MV-4-11 (cell line): ENCODE measurements at regions not wholly inside any gene's neighbourhood (a gene's known extent, or its start where the extent isn't known, plus 50 kb on each side); places are given as distances from the start of the nearest gene placed in this dataset.

Experiments
- DNase-seq: peaks from one replicate; lab custom pipeline; 2025; lab: John Stamatoyannopoulos, UW

DNA sequence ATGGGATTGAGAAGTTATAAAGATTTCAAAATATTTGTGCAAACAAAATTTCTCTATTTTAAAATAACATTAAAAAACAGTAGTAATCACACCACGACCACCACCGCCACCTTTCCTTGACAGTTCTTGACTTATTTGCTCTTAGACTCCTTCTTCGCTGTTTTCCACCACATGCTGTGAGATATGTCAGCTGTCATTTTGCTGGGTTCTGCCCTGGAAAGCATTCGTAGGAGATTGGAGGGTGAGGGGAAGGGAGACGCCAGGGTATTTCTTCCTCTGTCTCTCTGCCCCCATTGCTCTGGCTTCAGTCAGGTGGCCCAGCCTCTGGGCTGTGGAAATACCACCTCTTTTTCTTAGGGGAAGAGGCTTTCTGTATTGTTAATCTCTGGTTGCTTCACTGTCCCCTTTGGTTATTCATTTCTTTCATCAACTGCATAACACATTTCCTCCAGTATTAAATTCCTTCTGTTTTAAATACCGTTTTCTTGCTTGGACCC lies 186.2 kb downstream of the NEDD1 start:
- no peak for DNase-seq

DNA sequence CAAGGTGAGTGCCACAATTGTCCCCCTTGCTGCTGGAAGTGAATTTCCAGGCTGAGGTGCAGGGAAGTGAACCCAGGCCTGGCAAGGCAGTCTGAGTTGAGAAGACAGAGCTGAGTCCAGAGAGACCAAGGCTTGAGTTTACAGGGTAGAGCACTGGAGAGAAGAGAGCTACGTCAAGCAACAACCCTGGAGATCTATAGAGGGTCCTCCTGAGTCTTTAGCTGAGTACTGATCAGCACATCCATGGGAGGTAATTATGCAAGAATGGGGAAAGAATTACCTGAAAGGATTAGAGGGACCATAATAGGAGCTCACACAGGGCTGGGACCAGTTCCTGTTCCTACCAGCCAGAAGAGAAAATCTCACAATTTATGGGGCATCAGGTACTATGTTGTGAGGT lies 190.7 kb downstream of the NEDD1 start:
- DNase-seq, result no peak

DNA sequence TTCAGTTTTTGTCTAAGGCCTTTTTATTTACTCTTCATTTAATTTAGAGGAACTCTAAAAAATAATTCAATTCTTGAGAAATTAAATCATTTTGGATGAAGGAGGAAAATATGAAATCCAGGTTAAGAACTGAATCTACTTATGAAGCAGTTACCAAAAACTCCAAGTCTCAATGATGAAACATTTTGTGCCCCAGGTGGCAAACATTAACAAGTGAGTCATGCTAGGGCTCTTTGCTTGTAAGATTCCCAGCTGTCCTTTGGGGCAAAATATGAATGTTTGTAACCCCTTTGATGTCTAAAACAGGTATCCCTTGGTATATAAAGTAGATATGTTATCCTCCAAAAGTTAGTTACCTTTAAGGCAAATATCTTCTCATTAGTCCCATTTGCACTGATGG lies 202.4 kb downstream of the NEDD1 start:
- no peak for DNase-seq

DNA sequence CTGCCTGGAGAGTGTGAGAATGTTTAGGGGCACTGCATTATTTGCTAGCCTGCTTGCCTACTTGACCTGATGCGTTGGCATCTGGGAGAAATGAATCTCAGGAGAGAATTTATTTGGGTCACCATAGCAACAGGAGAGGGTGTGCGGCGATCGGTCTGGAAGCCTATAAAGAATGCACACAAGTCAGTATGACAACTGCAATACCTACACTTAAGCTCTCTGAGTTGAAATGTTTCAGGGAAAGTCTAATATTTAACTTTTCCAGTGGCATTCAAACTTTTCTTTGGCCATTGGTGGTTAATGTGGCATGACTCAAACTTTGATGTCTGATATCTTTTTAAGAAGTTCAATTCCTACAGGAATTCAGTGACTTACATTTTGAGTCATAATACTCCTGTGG lies 205.1 kb downstream of the NEDD1 start:
- DNase-seq, result no peak

DNA sequence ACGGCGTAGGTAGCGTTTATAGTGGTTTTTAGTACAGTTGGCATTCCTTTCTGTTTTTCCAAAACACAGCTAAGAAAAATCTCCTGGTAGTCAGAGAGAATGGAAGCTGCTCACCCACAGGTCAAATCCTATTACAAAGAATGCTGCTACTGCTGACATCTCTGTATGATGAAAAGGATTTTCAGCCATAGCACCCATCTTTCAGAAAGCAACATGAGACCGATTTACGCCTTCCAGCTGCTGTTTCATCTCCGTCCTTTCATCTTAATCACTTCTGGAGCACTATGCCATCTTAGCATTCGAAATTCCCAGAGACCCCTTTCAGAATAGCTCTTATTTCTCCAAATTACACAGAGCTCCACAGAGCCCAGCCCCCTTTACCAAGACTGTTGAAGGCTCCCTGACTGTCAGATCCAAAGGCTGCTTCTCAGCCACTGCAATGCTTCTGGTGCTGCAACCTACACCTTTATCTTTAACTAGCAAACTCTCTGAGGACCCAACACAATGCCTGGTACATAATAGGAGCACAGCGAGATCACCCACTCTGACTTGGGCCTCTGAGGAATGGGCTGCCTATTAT lies 211.8 kb downstream of the NEDD1 start:
- DNase-seq, result no peak

DNA sequence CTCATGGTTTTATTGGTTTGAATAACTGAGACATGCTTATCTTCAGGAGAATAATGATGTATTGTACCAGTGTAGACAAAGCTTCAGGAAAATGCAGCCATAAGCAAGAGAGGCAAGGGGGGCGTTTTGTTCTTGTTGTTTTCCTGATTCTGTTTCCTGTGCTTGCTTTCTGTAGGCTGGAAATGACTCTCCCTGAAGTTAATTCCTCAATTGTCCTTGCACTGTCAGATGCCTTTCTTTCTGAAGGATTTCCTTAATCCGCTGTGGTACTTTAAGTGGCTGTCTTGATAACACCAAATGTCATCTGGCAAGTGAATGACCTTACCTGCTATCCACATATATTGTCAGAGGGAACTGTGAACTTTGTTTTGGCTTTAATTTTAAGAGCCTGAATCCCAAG lies 220.0 kb downstream of the NEDD1 start:
- DNase-seq, result no peak

DNA sequence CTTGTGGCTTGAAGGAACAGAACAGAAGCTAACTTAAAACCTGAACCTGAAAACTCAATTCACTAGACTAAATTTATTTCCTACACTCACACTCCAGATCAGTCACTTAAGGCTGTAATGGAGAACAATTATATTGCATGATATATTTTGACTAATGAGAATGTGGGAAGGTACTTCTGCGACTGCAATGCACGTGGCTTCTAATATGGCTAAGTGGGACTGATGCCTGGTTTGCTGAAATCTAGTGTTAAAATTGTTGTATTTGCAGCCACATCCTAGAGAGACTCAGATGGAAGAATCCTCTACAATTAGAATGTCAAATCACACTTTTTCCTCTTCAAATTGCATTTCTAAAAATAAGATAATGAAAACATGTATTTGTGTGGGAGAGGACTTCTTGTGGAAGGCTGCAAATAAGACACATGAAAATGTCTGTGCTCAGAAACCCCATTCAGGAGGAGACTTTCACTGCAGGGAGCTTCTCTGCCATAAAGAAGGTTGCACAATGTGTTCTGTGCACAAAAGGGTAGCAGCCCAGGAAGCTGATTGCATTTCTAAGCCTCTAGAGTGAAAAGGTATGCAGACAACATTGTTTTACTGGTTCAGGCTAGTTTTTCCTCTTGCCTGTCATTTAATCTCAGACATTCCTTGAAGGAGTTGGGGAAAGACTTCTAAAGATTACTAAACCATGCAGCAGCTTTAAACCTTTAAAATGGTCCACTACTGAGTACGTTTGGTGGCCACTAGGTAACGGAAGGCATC lies 224.3 kb downstream of the NEDD1 start:
- DNase-seq, result no peak

DNA sequence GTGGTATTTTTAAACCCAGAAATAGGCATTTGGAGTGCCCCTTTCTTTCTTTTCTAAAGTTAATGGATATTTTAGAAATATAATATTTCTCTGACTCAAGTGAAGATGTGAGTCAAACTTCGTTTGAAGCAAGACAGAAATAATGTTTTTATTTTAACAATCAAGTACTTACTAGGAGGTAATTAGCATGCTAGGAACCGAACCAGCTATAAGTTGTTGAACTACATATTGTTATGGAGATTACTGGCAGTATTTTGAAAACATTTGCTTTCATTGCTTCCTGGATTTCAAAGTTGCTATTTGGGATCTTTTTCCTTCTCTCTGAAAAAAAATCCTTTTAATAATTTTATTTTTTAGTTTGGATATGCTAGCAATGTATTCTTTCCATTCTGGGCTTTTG lies 225.2 kb downstream of the NEDD1 start:
- DNase-seq, result no peak

DNA sequence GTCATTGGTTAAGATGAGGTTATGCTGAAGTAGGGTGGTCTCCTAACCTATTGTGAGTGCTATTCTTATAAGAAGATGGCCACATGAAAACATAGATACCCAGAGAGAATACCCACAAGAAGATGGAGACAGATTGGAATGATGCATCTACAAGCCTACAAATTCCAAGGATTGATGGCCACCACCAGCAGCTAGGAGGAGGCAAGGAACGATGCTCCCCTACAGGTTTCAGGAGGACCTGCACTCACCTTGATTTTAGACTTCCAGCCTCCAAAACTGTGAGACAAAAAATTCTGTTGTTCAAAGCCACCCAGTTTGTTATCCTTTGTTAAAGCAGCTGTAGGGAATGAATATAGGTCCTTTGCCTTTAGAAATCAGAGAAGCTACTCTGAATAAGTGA lies 227.4 kb downstream of the NEDD1 start:
- DNase-seq, result no peak

DNA sequence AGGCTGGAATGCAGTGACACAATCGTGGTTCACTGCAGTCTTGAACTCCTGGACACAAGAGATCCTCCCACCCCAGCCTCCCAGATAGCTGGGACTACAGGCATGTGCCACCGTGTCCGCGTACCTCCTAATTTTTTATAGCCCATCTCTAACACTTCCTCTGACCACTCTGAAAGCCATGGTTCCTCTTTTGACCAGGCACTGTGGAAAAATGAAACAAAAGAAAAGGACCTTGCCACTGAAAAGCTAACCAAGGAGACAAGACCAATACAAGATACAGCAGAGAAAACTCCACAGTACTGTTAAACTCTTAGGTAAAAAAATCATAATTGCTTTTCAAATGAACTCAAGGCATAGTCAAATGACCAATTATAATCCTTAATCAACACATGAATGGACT lies 233.3 kb downstream of the NEDD1 start:
- DNase-seq, result peak; percentile 47

DNA sequence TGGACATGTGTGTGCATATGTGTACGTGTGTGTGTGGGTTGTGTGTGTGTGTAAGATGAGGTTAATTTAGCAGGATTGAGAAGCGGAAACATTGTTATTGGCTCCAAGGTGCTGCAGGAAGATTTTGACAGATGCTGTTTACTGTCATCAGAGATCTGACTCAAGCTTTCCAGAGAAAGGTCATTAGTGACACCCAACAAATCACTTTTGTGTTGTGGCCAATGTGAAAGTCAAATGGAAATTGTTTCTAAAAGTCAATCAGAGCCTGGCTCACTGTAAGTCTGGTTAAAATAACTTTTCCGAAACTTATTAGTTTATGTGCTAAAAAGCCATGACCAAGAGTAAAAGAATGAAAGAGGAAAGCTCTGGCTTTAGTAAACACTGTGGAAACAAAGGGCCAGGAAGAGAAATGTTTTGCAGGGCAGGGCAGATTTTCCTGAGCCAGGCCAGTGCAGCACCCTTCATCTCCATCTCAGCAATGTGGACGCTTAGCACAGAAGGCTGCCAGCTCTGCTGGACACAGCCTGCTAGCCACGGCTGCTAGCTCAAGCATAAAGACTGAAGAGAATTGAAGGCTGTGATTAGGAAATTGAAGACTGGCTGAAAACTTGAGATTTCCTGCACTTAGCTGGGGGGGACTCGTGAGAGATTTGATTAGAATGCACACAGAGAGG lies 235.8 kb downstream of the NEDD1 start:
- no peak for DNase-seq

DNA sequence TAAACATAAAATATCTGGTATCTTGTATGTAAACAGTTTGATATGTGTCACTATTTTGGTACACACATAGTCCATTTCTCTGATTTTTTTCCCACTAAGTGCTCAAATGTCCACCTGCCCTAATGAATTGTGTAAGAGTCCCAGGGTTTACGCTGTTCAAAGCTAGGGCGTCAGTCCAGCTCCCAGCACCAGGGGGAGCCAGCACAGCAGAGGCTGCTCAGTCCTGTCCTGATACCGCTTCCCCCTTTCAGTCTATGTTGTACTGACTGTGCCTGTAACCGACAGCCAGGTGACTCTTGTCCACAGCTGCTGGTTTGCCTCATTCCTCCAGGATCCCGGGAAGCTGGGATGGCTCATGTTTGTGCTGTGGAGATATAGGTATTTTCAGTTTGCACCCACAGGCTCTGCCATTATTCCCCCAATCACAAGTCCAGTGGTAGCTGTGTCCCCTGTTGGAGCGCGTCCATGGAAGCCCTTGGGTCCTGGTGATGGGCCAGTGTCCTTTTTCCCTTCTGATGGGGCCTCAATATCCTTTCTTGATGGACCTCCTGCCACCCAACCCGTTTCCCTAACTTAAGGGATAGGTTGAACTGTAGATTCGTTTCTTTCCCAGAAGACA lies 242.0 kb downstream of the NEDD1 start:
- peak; percentile 56 for DNase-seq

DNA sequence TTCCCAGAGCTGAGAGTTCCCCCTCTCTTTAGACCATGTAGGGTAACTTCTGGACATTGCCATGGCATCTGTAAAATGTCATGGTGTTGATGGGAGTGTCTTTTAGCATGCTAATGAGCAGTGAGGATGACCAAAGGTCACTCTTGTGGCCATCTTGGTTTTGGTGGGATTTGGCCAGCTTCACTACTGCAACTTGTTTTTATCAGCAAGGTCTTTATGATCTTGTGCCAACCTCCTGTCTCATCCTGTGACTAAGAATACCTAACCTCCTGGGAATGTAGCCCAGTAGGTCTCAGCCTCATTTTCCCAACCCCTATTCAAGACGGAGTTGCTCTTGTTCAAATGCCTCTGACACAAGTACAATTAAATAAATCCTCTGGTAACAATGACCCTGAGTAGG lies 244.4 kb downstream of the NEDD1 start:
- no peak for DNase-seq

DNA sequence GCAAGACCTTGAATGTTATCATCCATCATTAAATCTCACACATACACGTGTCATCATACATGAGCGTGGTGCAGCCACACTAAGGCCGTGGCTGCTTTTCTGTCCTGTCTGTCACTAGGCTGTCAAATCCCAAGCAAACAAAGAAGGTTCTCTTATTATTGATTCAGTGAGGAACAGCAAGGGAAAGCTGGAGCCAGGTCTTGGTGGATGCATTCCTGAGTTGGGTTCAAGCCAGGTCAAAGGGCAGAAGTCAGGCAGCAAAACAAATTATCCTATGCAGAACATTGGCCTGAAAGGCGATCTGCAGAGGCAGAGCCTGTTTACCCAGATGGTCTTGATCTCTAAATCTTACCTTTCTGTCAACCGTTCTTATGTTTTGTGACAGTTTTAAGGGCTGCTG lies 252.3 kb downstream of the NEDD1 start:
- no peak for DNase-seq

DNA sequence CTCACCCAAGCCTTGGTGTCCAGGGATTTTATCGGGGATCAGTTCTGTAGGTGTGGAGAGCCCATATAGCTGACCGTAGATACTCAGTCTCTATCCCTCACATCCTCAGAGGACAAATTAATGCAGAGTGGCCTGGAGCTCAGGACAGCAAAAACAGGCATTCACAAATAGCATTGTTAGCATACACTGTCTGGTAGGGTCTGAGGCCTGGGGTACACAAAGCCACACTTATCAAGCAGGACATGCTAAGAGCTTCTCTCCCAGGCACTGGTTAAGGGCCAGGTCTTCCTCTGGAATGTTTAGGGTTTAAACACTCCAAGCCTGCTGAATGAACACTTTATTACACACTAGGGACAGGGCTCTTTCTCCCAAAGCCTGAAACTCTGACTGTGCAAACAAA lies 253.2 kb downstream of the NEDD1 start:
- DNase-seq, result no peak

DNA sequence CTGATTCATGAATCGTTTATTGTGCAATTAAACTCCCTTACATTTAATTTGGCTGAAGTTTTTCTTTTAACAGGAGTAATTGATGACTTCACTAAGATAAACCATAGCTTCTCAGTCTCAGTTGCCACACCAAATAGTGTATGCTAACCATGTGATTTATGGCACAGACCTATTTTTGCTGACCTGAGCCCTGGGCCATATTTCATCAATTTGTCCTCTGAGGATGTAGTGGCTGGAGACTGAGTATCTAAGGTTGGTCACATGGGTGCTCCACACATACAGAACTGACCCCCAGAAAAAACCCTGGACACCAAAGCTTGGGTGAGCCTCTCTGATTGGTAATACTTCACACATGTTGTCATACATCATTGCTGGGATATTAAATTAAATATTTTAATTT lies 255.1 kb downstream of the NEDD1 start:
- no peak for DNase-seq

DNA sequence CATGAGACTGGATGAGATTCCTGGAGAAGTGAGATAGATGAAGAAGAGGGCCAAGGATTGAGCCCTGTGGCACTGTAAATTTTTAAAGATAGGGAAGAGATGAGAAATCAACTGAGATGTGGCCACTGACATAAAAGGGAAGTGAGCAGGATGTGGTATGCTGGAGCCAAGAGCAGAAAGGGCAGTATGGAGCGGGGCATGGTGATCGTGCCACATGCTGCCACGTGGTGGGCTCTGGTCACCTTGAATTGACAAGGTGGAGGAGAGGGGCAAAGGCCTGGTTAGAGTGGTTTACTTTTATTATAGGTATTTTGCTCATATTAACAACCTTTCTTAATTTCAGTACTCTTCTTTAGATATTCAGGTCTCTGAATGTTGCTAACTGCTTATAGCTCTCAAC lies 257.9 kb downstream of the NEDD1 start:
- peak; percentile 58 for DNase-seq

DNA sequence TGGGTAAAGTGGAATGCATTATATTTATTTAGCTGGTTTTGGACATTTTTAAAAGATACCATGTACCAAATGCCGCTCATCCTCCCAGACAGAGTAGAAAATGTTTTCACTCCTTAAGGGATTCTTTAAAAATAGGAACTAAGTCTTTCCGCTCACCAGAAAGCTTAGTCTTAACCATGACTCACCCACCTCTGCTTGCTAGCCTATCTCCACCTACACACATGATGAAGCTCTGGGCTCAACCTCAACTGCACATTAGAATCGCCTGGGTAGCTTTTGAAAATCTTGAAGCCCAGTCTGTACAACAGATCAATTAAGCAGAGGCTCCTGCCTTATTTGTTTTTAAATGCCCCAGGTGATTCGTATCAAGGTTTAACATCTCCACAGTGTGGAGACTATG lies 260.5 kb downstream of the NEDD1 start:
- peak; percentile 65 for DNase-seq

DNA sequence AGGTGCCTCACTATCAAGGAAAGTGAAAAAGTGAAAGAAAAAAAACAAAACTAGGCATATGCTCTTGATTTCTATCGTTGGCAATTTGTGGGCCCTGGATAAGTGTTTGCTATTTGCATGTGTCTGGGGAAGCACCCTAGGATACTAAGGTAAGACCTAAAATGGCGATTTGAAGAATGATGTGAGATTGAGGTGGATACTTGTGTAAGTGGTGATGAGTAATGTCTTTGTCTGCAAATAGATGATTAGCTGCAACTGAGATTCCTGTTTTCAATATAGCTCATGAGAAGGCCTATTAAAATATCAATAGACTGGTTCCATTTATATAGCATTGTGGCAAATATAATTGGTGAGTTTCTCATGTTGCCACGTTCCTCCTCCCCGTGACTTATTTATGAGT lies 261.7 kb downstream of the NEDD1 start:
- no peak for DNase-seq

DNA sequence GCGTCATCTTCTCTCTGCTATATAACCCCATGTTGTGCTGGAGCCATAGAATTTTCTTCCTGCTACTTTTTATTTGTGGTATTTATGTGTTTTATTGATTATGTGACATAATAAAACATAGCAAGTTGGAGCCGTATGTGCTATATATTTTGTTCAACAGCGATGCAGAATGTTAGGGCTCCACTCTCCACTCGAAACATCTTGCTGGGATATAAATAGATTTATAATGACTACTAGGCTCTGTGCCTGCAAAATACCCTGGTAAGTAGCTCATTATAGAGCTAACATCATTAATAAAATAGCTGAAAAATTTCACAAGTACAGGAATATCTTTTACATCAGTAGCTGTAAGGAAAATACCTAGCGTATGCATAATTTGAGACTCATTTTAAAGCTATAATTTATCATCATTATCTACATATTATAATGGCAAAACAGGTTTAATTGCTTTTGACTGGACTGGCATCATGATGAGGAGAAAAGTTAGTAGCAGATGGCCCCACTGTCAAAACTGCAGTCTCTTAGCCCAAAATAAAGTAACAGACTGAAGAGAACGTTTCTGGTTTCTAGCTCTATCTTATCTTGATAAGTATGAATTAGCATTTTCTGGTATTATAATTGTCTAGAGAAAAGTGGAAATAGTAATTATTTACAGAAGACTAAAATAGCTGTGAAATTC lies 263.0 kb downstream of the NEDD1 start:
- no peak for DNase-seq

DNA sequence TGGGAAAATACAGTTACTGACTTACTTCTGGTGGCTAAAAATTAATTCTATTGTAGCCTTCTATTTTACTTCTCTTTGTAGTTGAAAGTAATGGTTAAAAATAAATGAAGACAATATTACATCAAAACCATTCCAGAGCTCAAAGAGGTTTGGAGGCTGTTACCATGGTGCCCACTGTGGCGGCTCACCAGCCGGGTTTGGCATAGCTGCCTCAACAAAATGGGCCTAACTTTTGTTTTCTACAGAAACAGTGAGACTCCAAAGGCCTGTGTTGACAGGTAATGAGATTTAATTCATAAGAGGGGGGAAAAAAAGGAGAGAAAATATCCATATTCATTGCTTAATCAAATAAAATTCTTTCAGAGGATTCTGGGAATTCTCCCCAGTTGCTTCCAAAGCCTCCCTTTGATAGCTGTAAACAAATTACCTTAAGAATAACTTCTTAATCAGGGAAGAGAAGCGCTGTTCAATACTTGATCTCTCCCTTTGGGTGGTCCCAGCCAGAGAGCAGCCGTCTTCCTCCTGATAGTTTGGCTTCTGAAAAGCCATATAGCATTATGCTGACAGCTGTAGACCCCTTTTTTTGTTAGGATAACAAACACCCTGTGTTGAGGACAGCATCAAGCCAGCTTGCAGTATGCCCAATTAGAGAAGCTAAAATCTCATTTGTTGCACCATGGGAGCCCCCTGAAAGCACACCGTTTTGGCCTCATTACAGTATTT lies 266.8 kb downstream of the NEDD1 start:
- no peak for DNase-seq

DNA sequence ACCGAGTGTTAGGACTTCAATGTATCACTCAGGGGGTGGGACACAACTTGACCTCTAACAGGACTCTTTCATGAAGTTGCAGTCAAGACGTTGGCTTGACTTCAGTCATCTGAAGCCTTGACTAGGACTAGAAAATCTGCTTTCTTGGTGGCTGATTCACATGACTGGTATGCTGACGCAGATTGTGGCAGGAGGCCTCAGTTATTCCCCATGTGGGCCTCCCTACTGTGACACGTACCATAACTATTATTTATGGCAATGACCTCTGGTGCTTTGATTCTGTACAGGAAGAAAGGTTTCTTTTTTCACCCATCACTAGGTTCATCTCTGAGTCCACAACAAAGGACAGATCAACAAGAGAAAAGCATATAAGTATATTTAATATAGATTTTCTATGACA lies 270.4 kb downstream of the NEDD1 start:
- DNase-seq, result no peak
